Fibroblast of pulmonary artery (primary cell): ENCODE measurements at regions not wholly inside any gene's neighbourhood (a gene's known extent, or its start where the extent isn't known, plus 50 kb on each side); places are given as distances from the start of the nearest gene placed in this dataset.

ENCODE experiments used
- DNase-seq: peaks from one replicate; pipeline ENCODE4 v3.0.0-alpha.2; 2010; ENCODE audit warnings: low read depth
- H3K4me3 ChIP-seq: replicated peaks from 2 replicates; pipeline ENCODE4 v1.5.1; 2011; ENCODE audit warnings: low read depth, mild to moderate bottlenecking, control low read depth, low read length, moderate library complexity
- CTCF ChIP-seq: IDR thresholded peaks from 2 replicates; pipeline ENCODE4 v1.5.1; 2011; ENCODE audit warnings: mild to moderate bottlenecking, control low read depth, low read length, inconsistent platforms; ENCODE audit errors: missing control alignments

GRCh38 chr20:53718142-53719021 lies 124.7 kb upstream of the ZNF217 start:
- DNase-seq: no peak
- no peak overlapping the region for H3K4me3 ChIP-seq
- no peak for TF ChIP-seq CTCF

DNA sequence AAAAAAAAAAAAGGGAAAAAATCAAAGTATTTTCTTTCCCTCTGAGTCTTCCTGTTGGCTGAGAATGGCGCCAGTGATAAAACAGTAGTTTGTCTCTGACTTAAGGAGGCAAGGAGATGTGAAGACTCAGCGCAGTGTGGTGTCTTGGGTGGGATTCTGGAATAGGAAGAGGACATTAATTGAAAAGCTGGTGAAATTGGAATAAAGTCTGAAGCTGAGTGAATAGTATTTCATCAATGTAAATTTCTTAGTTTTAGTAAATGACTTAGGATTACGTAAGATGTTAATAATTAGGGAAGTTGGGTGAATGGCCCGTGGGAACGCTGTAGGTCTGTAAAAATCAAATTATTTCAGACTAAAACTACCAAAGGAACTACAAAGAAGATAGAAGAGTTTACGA lies 122.8 kb upstream of the ZNF217 start:
- no peak overlapping the region for H3K4me3 ChIP-seq
- no peak for TF ChIP-seq CTCF
- DNase-seq: no peak

DNA sequence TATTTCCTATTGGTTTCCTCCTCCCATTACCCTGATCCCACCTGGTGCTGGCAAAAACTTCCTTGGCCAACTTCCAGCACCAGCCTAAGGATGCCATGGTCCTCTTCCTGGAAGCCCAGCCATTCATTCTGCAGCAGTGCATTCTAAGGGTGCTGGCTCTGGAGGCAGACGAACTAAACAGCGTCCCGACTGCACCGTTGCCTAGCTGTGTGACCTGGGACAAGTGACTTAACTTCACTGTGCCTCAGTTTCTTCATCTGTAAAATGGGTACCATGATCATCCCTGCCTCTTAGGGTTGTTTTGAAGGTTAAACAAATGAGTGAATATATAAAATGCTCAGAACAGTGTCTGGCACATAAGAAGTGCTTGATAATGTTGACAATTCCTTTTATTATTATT lies 120.9 kb upstream of the ZNF217 start:
- H3K4me3 ChIP-seq: no peak overlapping the region
- no peak for DNase-seq
- no peak for TF ChIP-seq CTCF

DNA sequence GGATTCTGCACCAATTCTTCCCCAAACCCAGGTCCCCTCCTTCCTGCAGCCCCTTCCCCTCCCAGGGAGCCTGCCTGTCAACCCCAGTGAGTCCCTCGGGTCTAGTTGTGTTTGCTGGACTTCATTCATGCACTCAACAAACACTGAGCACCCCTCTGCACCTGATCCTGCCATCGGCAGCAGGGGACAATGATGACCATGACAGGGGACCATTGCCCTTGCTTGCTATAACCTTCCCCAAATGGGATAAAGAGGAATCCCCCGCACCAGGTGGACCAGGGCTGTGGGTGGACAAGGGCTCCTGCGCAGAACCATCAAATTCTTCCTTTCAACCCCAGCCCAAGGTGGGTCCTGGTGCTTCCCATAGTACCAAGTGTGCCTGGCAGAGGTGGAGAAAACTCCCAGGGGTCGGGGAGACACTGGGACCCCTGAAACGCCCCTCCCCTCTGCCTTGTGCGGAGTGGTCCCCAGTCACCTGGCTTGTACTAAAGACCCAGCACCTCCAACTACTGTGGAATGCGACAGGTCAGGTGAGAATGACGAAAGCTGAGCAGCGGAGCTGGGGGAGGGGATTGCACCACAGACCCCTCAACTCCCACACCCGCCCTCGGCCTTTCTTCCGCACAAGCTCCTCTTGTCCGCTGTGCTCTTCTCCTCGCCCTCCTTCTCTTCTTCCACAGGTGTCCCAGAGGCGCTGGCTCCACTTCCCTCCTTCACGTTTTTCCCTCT lies 119.9 kb upstream of the ZNF217 start:
- no peak overlapping the region for H3K4me3 ChIP-seq
- DNase-seq: no peak
- TF ChIP-seq CTCF: no peak

DNA sequence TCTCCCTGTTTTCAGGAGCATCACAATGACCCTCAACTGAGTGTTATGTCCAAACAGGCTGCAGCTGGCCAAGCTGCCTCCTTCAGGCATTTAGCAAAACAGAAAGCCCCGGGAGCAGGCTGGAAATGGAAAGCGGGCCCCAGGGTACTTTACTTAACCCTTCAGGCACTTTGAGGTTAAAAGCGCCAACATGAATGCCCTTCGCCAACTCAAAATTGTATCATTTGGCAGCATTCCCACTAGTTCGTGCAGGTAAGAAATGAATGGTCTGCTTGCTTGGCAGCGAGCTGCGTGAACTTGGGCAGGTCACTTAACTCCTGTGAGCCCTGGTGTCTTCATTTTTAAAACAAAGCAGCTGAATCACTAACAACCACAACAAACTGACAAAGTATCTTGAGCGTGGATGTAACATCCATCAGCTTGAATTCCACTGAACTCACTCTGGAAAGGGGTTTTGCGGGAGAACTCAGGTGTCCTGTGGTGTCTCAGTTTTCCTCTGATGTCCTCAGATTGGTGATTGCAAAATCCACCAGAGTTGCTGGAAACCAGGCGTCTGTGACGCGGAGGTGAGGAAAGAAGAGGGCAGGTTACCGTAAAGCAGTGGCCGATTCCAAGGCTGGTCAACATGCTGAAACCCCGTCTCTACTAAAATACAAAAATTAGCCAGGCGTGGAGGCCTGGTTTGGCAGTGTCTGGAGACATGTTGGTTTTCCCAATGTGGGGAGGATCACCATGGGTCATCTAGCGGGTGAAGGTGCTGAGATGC lies 118.8 kb upstream of the ZNF217 start:
- no peak overlapping the region for H3K4me3 ChIP-seq
- DNase-seq: no peak
- TF ChIP-seq CTCF: no peak

DNA sequence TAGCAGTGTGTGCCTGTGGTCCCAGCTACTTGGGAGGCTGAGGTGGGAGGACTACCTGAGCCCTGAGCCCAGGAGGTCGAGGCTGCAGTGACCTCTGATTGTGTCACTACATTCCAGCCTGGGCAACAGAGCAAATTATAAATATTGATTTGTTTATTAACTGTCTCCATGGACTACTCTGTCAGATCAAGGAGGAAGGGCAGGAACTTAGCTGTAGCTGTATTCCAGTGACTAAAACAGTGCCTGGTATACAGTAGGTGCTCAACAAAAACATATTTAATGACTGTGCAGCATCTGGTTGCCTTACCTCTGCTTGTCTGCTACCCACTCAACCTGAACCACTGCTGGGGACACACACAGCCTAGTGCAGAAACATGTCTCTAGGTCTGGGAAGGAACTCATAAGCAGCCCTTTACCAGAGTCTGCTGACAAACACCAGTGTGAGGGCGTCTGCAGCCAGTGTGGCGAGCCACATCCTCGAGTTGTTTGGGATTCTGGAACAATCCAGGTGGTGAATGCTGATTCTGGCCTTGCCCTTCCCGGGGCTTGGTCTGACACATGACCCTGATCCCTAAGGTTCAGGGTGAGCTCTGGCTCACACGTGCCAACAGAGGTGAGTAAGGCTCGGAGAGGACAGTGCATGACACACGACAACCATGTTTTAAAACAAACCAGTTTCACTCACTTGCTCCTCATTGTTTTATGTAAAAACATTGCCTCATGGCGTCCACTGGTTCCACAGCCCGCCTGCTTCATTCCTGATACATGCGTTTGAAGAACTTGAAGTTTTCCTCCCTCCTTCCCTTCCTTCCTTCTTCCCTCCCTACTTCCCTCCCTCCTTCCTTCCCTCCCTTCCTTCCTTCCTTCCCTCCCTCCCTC lies 117.9 kb upstream of the ZNF217 start:
- TF ChIP-seq CTCF: no peak
- DNase-seq: no peak
- H3K4me3 ChIP-seq: no peak overlapping the region
